ENCODE measurements at regions not wholly inside any gene's neighbourhood (a gene's known extent, or its start where the extent isn't known, plus 50 kb on each side); places are given as distances from the start of the nearest gene placed in this dataset.

DNA sequence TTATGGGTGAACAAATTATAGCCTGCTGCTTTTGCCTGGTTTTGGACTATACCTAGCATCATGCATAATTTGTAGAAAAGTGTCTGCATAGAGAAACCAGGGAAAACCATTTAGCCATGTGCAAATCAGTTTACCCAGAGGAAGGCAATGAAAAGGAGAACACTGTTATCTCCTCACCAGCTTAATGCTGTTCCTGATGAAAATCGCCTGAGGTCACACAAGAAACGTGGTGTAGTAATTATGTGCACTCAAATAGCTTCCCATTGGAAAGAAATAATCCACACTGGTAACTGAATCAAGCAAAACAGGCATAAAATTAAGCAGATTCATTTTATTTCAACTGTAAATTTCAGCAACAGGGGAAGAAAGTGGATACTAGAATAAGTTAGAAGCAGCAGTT, 51.7 kb upstream of the FAM240B start:
- peaks cover 5% of the 10 kb centered on the region for H3K9me3 Mint-ChIP-seq
- DNase-seq (no peak), ATAC-seq (ENCODE audit: low read depth) (no peak)
- POLR2A ChIA-PET = no interaction called here
- no peak overlapping the region for H3K27ac Mint-ChIP-seq
- no peaks in the 10 kb centered on the region for H3K27me3 Mint-ChIP-seq
- no peaks in the 10 kb centered on the region for H3K4me1 Mint-ChIP-seq
- no peaks in the 10 kb centered on the region for H3K36me3 Mint-ChIP-seq
- no peak overlapping the region for H3K4me3 Mint-ChIP-seq
